Endothelial cell (in vitro differentiated cells): ENCODE measurements at regions not wholly inside any gene's neighbourhood (a gene's known extent, or its start where the extent isn't known, plus 50 kb on each side); places are given as distances from the start of the nearest gene placed in this dataset.

Experiments used
- DNase-seq: peaks from one replicate; pipeline ENCODE4 v3.0.0; 2021; ENCODE audit warnings: low spot score
- H3K27ac Mint-ChIP-seq: one replicate; pipeline ENCODE4 v1.8.0; 2021; ENCODE audit warnings: mixed read lengths, inconsistent platforms; ENCODE audit not compliant: unreplicated experiment
- H3K27me3 Mint-ChIP-seq: one replicate; pipeline ENCODE4 v1.8.0; 2021; ENCODE audit warnings: mild to moderate bottlenecking, moderate library complexity, mixed read lengths, inconsistent platforms; ENCODE audit not compliant: unreplicated experiment
- H3K36me3 Mint-ChIP-seq: one replicate; pipeline ENCODE4 v1.8.0; 2021; ENCODE audit warnings: mild to moderate bottlenecking, low read depth, mixed read lengths, inconsistent platforms; ENCODE audit not compliant: unreplicated experiment
- H3K4me1 Mint-ChIP-seq: one replicate; pipeline ENCODE4 v1.8.0; 2021; ENCODE audit warnings: mild to moderate bottlenecking, mixed read lengths, inconsistent platforms; ENCODE audit not compliant: unreplicated experiment
- H3K4me3 Mint-ChIP-seq: one replicate; pipeline ENCODE4 v1.8.0; 2021; ENCODE audit warnings: mild to moderate bottlenecking, mixed read lengths, inconsistent platforms; ENCODE audit not compliant: unreplicated experiment
- H3K9me3 Mint-ChIP-seq: one replicate; pipeline ENCODE4 v1.8.0; 2021; ENCODE audit warnings: mixed read lengths, inconsistent platforms; ENCODE audit not compliant: unreplicated experiment
- TF ChIP-seq, protein P1 (sequence below): fragments of 200-600 bp; sonication (generic); IDR thresholded peaks from one replicate; pipeline ENCODE4 v1.5.0; 2021; ENCODE audit warnings: antibody characterized with exemption; ENCODE audit not compliant: unreplicated experiment

DNA sequence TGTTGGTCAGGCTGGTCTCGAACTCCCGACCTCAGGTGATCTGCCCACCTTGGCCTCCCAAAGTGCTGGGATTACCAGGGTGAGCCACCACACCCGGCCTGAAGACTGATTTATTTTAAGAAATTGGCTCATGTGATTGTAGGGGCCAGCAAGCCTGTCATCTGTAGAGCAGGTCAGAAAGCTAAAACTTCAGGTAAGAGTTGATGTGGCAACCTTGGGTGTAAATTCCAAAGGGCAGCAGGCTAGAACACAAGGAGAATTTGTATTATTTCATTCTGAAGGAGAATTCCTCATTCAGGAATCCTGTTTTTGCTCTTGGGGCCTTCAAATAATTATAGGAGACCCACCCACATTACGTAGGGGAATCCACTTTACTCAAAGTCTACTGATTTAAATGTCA, 728.7 kb downstream of the LTN1 start:
- Mint-ChIP-seq H3K27ac (no peak overlapping the region), H3K4me1 (no peaks in the 10 kb centered on the region), H3K4me3 (no peak overlapping the region), H3K36me3 (no peaks in the 10 kb centered on the region), H3K27me3 (no peaks in the 10 kb centered on the region), H3K9me3 (no peaks in the 10 kb centered on the region)
- TF ChIP-seq, protein P1, sequence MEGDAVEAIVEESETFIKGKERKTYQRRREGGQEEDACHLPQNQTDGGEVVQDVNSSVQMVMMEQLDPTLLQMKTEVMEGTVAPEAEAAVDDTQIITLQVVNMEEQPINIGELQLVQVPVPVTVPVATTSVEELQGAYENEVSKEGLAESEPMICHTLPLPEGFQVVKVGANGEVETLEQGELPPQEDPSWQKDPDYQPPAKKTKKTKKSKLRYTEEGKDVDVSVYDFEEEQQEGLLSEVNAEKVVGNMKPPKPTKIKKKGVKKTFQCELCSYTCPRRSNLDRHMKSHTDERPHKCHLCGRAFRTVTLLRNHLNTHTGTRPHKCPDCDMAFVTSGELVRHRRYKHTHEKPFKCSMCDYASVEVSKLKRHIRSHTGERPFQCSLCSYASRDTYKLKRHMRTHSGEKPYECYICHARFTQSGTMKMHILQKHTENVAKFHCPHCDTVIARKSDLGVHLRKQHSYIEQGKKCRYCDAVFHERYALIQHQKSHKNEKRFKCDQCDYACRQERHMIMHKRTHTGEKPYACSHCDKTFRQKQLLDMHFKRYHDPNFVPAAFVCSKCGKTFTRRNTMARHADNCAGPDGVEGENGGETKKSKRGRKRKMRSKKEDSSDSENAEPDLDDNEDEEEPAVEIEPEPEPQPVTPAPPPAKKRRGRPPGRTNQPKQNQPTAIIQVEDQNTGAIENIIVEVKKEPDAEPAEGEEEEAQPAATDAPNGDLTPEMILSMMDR = no peak
- no peak for DNase-seq

DNA sequence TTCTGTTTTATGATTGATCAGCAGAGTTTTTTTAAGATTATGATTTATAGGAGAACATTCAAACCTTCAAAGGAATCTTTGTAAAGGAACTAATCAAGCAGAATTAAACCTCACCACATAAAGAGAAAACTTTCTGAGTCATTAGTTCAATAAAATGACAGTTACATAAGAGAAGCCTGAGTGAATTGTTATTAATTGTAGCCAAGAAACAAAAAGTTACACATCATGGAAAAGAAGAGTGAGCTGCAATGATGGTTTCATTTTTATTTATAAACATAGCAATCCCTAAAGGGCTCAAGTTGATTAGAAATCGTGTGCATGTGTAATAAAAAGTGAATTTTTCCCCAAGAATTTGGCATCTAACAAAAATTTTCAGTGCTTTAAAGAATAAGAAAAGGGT, 731.4 kb downstream of the LTN1 start:
- TF ChIP-seq, protein P1 = no peak
- no peak overlapping the region for H3K27ac Mint-ChIP-seq
- H3K4me3 Mint-ChIP-seq = no peak overlapping the region
- no peak for DNase-seq
- H3K36me3 Mint-ChIP-seq = no peaks in the 10 kb centered on the region
- H3K9me3 Mint-ChIP-seq = no peaks in the 10 kb centered on the region
- peaks cover 10% of the 10 kb centered on the region for H3K4me1 Mint-ChIP-seq
- no peaks in the 10 kb centered on the region for H3K27me3 Mint-ChIP-seq

DNA sequence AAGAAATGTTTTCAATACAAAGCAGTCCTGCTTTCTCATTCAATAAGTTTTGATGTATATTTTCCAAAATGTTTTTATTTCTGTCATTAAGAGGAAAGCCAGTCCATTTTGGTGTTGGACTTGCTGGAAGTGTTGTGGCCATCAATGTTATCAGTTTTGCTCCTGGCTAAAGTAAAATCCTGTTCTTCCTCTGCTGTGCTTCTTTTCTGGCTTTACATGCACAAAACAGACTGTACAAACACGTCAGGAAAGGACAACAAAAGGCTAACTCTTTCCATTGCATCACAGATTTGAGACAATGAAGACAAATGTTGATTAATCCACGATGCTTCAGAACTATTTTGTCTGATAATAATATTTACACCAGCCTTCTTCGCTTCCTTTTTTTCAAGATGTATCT, 735.4 kb downstream of the LTN1 start:
- DNase-seq = no peak
- TF ChIP-seq, protein P1 = no peak
- H3K27me3 Mint-ChIP-seq = no peaks in the 10 kb centered on the region
- no peaks in the 10 kb centered on the region for H3K36me3 Mint-ChIP-seq
- no peaks in the 10 kb centered on the region for H3K9me3 Mint-ChIP-seq
- peaks cover 10% of the 10 kb centered on the region for H3K4me1 Mint-ChIP-seq
- H3K27ac Mint-ChIP-seq = no peak overlapping the region
- no peak overlapping the region for H3K4me3 Mint-ChIP-seq

DNA sequence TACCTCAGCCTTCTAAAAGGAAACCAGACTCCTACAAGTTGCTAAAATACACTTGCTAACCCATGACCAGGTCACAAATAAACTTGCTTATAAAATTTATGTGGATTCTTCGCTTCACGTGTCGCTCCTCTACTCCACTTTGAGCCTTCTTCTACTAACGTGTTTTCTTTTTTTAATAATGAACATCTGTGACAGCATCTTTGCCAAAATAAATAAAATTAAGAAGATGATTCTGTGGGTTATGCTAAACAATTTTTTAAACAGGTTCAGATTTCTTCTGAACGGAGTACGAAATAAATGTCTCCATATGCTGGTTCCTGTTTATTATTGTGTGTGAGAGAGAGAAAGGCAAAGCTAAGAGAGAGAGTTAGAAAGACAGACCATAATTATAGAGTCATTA, 735.8 kb downstream of the LTN1 start:
- no peaks in the 10 kb centered on the region for H3K36me3 Mint-ChIP-seq
- H3K27me3 Mint-ChIP-seq = no peaks in the 10 kb centered on the region
- no peak overlapping the region for H3K27ac Mint-ChIP-seq
- H3K4me1 Mint-ChIP-seq = peaks cover 10% of the 10 kb centered on the region
- TF ChIP-seq, protein P1 = no peak
- no peak overlapping the region for H3K4me3 Mint-ChIP-seq
- DNase-seq = no peak
- H3K9me3 Mint-ChIP-seq = no peaks in the 10 kb centered on the region

DNA sequence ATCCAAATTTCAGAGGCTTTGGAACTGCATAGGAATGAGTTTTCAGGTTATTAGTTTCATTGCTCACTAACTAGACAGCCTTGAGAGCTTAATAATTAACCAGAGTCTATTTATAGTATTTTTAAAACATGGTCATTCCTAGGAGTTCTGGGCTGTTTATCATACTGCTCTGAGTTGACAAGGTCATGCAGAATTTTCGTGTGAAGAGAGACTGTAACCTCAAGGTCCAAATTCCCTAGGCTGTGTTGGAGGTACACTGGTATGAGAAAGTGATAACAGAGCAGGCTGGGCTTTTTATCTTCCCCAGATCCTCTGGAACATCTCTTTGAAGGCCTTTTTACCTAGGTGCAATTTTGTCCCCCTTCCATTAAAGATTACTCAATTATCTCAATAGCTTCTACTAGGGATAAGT, 736.3 kb downstream of the LTN1 start:
- H3K27ac Mint-ChIP-seq = no peak overlapping the region
- no peak overlapping the region for H3K4me3 Mint-ChIP-seq
- peaks cover 10% of the 10 kb centered on the region for H3K4me1 Mint-ChIP-seq
- no peaks in the 10 kb centered on the region for H3K9me3 Mint-ChIP-seq
- H3K36me3 Mint-ChIP-seq = no peaks in the 10 kb centered on the region
- no peaks in the 10 kb centered on the region for H3K27me3 Mint-ChIP-seq
- DNase-seq = no peak
- TF ChIP-seq, protein P1 = no peak
